ENCODE measurements at regions not wholly inside any gene's neighbourhood (a gene's known extent, or its start where the extent isn't known, plus 50 kb on each side); places are given as distances from the start of the nearest gene placed in this dataset.
"Not testable (repeated sequence)": the region's sequence is repeated elsewhere in the genome, so short reads cannot be mapped to it uniquely, and the experiment has no call there.

DNA sequence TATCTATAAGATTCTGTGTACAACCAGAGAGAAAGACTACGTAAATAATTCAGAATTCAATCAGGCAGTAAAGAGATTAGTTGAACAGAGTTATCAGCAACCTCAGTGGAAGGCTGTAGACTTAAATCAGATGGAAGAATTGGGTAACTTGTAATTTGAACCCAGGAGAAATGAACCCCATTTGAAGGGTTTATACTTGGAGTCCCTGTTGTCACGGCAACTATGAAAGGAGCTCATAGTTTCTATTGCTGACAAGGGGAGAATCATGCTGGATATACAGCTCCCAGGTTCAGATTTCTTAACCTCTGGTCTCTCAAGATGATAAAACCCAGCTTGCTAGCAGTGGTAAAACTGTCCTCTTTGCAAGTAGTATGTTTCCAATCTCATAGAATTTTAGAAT is 54.4 kb upstream of the BMP4 start:
- no peak overlapping the region for H3K27ac ChIP-seq
- no peak overlapping the region for H3K4me3 ChIP-seq

DNA sequence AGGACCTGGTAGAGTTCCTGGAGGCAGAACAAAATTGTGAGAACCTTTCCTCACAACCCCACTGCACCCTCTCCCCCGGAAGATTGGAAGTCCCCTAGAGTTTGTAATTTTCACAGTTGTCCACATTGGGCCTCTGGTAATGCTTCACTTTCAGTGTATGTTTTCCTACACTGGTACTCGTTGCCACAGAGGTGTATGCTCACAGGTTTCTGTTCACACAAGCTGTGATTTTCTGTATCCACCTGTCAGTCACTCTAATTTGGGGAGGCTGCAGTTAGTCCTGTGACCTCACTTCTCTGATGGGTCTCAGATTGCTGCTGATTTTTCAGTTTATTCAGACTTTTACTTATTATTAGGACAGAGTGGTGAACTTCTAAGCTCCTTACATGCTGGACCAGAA is 66.4 kb upstream of the BMP4 start:
- Histone ChIP-seq H3K4me3 (no peak overlapping the region), H3K27ac (no peak overlapping the region)

DNA sequence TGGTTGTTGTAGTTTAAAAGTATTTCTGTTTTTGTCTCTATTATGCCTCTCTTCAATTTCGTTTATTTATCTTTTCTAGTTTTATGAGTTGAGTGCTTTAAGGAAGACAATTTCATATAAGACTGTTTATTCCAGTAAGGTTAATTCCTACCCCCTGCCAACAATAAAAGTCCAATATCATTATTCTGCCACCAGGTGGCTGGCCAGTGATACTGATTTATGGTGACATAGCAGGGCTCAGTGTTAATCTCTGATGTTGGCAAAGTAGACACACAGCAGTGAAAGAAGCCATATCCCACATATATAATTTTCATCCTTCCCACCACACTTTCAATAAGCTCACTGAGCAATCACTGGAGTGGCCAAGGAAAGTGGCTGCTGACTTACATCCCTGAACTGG is 69.0 kb upstream of the BMP4 start:
- no peak overlapping the region for H3K27ac ChIP-seq
- no peak overlapping the region for H3K4me3 ChIP-seq

DNA sequence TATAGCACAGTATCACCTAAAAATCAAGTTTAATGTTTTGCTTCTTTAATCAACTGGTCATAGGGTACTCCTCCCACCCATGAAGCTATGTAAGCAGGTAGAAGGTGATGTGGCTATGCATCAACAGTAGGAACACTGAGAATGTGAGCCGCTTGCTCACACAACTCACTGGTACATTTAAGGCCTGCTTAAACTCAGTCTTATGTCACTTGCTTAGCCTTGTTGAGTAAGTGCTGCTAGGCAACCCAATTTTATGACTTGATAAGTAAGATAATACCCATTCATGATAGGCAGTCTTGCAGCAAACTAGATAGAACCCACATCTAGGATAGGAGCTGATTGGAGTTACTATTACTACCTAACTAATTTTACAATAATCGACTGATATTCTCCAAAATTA is 70.0 kb upstream of the BMP4 start:
- Histone ChIP-seq H3K27ac (no peak overlapping the region), H3K4me3 (no peak overlapping the region)

DNA sequence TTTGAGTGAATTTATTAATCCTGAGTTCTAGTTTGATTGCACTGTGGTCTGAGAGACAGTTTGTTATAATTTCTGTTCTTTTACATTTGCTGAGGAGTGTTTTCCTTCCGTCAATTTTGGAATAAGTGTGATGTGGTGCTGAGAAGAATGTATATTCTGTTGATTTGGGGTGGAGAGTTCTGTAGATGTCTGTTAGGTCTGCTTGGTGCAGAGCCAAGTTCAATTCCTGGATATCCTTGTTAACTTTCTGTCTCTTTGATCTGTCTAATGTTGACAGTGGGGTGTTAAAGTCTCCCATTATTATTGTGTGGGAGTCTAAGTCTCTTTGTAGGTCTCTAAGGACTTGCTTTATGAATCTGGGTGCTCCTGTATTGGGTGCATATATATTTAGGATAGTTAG is 74.4 kb upstream of the BMP4 start:
- H3K27ac ChIP-seq, H3K4me3 ChIP-seq: not testable (repeated sequence)

DNA sequence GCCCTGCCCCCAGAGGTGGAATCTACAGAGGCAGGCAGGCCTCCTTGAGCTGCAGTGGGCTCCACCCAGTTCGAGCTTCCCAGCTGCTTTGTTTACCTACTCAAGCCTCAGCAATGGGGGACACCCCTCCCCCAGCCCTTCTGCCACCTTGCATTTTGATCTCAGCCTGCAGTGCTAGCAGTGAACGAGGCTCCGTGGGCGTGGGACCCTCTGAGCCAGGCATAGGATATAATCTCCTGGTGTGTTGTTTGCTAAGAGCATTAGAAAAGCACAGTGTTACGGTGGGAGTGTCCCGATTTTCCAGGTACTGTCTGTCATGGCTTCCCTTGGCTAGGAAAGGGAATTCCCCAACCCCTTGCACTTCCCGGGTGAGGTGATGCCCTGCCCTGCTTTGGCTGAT is 76.7 kb upstream of the BMP4 start:
- H3K4me3 ChIP-seq, H3K27ac ChIP-seq: not testable (repeated sequence)

DNA sequence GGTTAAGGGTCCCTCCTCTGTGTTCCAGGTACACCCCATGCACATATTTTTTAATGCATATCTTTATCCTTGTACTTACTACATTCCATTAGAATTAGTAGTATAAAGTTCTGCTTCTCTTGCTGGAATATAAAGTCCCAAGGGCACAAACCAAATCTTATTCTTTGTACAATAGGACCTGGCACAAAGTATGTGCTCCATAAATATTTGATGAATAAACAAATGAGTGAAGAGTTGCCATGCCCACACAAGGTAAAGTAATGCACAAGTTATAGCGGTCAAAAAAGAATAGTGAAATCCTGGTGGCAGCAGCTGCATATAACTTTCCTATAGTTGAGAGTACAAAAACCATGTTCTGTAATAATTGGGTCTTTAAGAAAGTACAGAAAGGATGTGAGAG is 82.1 kb upstream of the BMP4 start:
- Histone ChIP-seq H3K27ac (no peak overlapping the region), H3K4me3 (no peak overlapping the region)

DNA sequence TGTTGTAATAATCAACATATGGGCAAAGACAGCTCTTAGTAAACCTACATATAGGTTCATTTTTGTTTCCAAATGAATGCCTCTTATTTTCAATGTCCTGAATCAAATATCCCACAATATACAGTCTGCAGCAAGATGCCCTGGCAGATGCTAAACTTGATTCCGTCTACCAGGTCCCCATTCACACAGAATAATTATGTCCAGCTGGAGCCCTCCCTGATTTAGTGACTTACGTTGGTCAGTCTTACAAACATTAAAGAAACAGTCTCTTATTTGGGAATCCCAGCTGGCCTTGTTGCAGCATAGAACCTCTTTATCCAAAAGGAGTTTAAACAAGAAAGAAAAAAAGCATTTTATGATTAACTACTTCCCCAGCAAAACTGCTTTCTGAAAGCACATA is 82.7 kb upstream of the BMP4 start:
- H3K4me3 ChIP-seq = no peak overlapping the region
- H3K27ac ChIP-seq = no peak overlapping the region

DNA sequence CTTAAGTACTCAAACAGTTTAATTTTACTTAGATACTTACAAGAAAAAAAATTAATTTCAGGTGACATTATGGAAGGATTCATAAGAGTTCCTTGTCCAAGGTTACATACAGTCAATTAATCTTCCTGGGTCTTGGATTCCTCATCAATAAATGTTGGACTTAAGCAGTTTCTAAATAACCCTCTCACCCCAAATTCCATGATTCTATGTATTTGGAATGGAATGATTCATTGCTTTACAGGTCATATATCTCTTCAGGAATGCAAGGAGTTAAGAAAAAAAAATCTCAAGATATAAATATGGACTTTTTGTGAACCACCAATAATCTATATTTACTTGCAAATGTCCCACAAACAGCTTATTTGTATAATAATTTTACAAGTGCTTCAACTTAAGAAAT is 84.2 kb upstream of the BMP4 start:
- H3K27ac ChIP-seq = no peak overlapping the region
- no peak overlapping the region for H3K4me3 ChIP-seq

DNA sequence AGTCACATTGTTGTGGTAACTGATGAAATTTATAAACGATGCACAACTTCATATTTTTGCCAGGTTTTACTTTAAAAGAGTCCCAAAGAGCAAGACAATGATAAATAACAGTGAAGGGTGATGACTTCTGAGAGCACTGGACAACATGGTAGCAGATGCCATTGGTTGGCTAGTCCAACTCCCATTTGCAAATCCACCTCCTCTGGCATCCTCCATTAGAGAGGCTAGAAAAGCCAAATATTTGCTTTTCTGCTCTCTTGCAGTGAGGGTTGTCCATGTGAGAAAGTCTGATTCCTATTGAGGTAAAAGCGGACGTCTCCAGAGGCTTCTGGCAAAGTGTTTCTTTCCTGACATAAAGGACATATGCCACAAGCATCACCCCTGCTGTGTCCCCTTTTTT is 89.6 kb upstream of the BMP4 start:
- Histone ChIP-seq H3K27ac (no peak overlapping the region), H3K4me3 (no peak overlapping the region)

DNA sequence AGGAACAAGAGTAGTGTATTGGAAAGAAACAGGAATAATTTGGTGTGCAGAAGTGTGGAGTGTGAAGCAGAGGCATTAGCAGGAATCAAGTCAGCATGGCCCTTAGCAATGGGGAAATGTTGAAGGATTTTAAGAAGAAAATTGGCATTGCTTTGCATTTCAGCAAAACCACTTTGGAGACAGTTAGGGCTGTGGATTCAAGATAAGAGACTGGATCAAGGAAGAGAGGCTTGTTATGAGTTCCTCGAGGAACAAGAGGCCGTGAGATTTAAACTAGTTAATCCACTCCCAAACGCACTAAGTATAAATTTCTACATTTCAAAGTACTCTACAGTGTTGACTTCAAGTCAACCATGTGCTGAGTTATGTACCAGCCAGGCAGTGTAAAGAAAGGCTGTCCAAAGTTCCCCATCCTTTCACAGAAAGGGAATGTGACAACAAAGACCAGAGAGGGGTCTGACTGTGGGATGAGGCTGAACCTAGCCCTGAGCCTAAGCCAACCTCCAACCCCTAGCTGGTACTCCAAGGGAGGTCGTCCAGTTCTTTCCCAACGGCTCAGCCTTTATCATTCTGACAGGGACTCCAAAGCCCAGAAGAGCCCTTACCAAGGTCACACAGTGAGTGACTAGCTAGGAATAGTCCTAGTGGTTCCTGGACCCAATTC is 91.2 kb upstream of the BMP4 start:
- no peak overlapping the region for H3K27ac ChIP-seq
- H3K4me3 ChIP-seq = no peak overlapping the region

DNA sequence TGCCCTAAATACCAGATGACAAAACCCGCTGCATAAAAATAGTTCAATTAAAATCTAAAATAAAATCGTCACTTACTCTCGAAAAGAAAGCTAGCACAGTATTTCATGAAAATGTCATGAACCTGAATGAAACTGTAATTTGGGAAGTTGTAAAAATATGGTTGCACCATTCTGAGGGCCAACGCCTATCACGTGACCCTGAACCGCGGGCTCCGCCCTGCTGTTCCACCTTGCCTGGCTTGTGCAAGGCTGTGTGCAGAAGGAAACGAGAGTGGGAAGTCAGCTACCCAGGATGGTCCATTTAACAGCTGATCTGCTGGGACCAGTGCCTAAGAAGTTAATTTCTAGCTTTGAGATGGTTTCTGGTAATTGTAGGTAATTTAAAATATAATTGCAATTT is 91.7 kb upstream of the BMP4 start:
- no peak overlapping the region for H3K4me3 ChIP-seq
- H3K27ac ChIP-seq = no peak overlapping the region

DNA sequence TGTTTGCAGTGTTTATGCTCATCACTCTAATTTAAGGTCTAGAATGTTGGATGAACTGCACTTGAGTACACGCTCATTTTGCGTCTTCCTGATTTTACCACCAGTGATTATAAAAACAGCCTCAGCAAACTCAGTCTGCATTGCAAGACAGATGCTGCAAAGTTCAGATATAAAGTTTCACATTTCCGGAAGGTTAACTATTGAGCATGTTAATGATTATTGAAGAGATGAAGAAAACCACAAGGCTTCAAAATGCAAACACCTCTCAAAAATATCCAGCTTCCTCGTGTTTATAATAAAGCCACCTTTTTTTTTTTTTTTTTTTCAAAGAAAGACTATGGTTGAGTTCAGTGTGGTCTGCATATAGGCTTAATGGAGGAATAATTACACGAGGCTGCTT is 92.1 kb upstream of the BMP4 start:
- Histone ChIP-seq H3K27ac (no peak overlapping the region), H3K4me3 (no peak overlapping the region)

DNA sequence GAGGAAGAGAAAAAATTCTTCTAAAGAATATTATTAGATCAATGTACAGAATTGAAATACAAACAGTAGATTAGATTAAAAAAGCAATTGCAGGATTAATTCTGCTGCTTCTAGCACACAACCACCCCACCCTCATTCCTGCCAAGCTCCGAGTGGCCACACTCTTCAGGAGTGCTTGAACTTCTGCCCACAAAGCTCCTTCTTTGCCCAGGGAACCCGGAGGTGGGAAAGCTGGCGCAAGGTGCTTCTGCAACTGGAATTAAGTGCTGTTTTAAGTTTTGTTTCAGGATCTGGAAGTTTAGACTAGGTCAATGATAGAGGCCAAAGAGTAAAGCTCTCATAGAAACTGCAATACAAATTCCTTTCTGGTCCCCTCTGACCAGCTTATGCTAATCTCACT is 94.1 kb upstream of the BMP4 start:
- Histone ChIP-seq H3K4me3 (no peak overlapping the region), H3K27ac (no peak overlapping the region)

DNA sequence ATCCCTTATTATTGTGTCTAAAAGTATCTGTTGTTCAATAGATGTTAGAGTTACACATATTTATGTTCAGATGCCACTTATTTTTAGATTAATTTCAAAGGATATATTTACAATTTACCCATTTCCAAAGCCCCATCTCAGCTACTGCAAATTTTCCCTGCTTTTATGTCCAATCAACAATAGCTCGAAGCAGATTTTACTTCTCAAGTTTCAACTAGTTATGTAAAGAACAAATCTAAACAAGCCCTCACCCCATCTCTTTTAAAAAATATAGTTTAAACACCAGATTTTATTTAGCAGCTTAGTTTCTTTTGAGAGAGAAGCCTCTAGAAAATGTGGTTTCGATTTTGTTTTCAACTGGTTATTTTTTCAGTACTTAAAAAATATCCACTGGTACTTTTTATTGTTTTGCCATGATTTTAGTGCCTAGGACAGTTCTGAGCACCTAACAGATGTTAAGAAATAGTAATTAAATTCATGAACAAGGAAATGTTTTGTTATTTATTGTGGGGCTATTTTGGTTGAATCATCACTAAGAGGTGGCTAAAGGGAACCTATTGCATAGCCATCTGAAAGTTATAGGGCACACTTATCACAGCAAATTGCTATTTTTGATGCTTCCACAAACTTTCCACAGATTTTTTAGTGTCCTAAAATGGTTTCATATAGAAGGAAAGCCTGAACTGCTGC is 96.2 kb upstream of the BMP4 start:
- no peak overlapping the region for H3K4me3 ChIP-seq
- no peak overlapping the region for H3K27ac ChIP-seq

DNA sequence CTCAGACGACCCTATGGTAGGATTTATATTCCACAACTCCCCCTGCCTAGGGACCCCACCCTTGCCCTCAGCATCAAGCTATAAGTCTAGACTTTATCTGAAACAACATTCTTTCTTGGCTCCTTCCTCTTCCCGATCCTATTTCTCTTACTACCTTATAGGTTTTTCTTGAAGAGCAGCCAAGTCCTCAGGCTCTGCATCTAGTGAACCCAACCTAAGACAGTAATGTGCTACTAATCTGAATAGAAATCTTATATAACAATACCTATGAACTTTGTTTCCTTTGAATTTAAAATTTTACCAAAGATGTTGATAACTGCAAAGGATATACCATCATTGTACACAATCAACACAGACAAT is 96.7 kb upstream of the BMP4 start:
- Histone ChIP-seq H3K4me3 (no peak overlapping the region), H3K27ac (no peak overlapping the region)

DNA sequence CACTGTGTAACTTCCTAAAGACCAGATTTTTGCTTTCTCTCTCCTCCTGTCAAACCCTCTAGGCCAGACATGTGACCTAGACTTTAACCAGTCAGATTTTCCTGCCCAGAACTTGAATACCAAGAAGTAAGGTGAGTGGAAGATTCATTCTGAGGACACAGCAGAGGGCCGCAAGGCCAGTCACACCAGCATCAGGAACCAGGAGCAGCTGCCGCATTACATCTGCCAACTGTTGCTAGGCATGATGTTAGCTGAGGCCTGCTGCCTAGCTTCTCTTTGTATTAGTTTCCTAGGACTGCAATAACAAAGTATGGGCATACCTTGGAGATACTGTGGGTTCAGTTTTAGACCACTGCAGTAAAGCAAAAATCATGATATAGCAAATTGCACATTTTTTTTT is 101.9 kb upstream of the BMP4 start:
- no peak overlapping the region for H3K27ac ChIP-seq
- no peak overlapping the region for H3K4me3 ChIP-seq

DNA sequence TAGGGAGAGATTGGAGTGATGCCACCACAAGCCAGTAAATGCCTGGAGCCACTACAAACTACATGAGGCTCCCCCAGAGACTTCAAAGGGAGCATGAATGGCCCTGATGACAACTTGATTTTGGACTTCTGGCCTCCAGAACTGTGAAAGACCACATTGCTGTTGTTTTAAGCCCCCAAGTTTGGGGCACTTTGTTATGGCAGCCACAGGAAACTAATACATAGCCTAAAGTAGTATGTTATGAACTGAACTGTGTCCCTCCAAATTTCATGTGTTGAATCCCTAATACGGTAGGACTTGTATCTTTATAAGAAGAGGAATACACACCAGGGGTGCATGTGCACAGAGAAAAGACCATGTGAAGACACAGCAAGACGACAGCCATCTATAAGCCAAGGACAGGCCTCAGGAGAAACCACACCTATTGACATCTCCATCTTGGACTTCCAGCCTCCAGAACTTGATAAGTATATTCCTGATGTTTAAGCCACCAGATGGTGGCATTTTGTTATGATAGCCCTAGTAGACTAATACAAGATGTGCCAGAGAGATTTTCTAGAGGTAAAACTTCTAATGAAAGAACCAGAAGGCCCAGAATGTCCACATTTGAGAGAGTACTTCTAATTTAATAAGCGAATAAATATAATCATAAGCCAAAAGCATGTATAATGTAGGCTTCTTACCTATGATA is 127.1 kb upstream of the BMP4 start:
- Histone ChIP-seq H3K4me3 (no peak overlapping the region), H3K27ac (no peak overlapping the region)

DNA sequence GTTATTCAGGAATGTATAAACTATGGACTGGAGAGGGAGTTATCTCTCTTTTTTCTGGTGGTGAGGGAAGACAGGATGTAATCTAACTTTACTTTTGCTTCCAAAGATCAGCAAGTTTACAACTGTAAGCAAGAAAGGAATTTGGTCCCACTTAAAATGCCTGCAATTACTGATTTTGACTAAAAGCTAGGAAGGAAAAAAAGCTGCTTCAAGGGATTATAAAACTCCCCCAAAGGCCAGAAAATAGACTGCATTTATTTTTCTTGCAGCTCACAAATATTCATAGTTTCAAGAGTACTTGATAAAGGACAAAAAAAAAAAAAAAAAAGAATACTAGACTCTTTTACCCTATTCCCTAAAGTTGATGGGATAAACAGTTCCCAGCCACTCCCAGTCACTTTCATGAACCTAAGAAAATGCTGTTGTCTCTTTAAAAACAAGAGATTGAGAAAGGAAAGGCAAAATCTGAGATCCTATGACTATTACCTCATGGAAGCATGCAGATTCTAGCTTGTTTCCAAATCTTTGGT is 128.7 kb upstream of the BMP4 start:
- H3K27ac ChIP-seq = no peak overlapping the region
- no peak overlapping the region for H3K4me3 ChIP-seq

DNA sequence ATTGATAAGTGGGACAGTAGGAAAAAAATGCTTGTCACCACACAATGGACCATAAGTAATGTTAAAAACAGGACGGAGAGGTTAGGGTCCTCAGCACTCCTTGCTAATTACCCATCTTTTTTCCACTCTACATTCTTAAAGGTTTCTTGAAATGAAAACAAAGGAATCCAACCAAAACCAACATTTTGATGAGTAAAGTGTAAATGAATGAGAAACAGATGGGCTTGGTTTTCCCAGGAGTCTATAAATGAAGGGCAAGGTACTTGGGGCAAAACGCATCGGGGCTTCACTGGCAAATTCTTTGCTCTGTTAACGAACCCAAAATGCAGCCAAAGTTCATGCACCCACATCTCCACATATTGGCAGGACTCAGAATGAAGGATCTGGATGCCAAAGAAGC is 129.2 kb upstream of the BMP4 start:
- Histone ChIP-seq H3K27ac (no peak overlapping the region), H3K4me3 (no peak overlapping the region)

DNA sequence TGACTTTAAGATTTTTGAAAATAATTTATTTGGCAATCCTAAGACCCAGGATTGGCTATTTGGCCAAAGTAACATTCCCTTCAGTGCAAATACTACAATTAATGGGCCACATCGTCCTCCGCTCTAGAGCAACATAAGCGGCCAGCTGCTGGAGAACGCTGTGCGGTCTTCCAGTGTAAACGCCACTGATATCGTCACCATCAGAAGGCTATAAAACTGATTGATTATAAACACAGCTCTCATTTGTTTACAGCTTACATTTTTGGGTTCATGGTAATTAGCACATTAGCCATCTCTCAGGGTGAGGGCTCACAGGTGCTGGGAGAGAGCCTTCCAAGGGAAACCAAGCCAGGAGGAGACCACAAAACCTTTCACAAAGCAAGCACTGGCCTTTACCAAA is 130.1 kb upstream of the BMP4 start:
- H3K4me3 ChIP-seq = no peak overlapping the region
- H3K27ac ChIP-seq = no peak overlapping the region

Measured in skin epidermis (tissue), 12 donors.